Esophagus squamous epithelium (tissue), 5 donors: ENCODE measurements at regions not wholly inside any gene's neighbourhood (a gene's known extent, or its start where the extent isn't known, plus 50 kb on each side); places are given as distances from the start of the nearest gene placed in this dataset.

ENCODE experiments used
- DNase-seq: peaks from one replicate; lab custom pipeline; 2025; lab: John Stamatoyannopoulos, UW
- H3K27ac ChIP-seq, 4 donors: fragments of 200-600 bp; sonication (generic); one replicate each; pipeline ENCODE4 v1.5.1; 2016 to 2019; ENCODE audit warnings: mild to moderate bottlenecking in 1 of 4
- H3K27me3 ChIP-seq, 4 donors: fragments of 200-600 bp; sonication (generic); 1 replicate in 3 of 4; 2 replicates in 1 of 4; pipeline versions ENCODE4 v1.5.1 to v1.6.0; 2017 to 2021; ENCODE audit warnings: antibody characterized with exemption in 1 of 4
- H3K36me3 ChIP-seq, 3 donors: fragments of 200-600 bp; sonication (generic); one replicate each; pipeline ENCODE4 v1.5.1; 2016 to 2019
- H3K4me1 ChIP-seq, 3 donors: fragments of 200-600 bp; sonication (generic); one replicate each; pipeline ENCODE4 v1.5.1; 2017 to 2019
- H3K4me3 ChIP-seq, 4 donors: fragments of 200-600 bp; sonication (generic); 1 replicate in 3 of 4; 2 replicates in 1 of 4; pipeline ENCODE4 v1.5.1; 2016 to 2019; ENCODE audit warnings: mild to moderate bottlenecking in 2 of 4, moderate library complexity in 1 of 4
- H3K9me3 ChIP-seq, 3 donors: fragments of 200-600 bp; sonication (generic); one replicate each; pipeline ENCODE4 v1.5.1; 2016 to 2019
- POLR2A ChIP-seq, 4 donors: fragments of 450-650 bp; IDR thresholded peaks; one replicate each; pipeline ENCODE4 v1.6.1; 2017; ENCODE audit warnings: antibody characterized with exemption in 4 of 4, mild to moderate bottlenecking in 4 of 4, moderate library complexity in 3 of 4
- WGBS, 2 donors: methylation state at CpG; one replicate each; pipeline ENCODE4 v1.1.5; 2018; 5-methylcytosine and 5-hydroxymethylcytosine counted together
- intact Hi-C: fragments of 100-400 bp; cut with DNase I; formaldehyde crosslinking; loops from one replicate; pipeline ENCODE4 v1.15.0; 2022
- TF ChIP-seq, protein P1 (sequence below), 6 experiments: fragments of 450-650 bp in 4 of 6; fragments of 200-600 bp in 2 of 6; sonication (generic) in 2 of 6; IDR thresholded peaks; one replicate each; pipeline ENCODE4 v1.5.1; 2016 to 2019; ENCODE audit warnings: antibody characterized with exemption in 6 of 6, mild to moderate bottlenecking in 4 of 6, moderate library complexity in 4 of 6
- donor health status: DM: yes; HTN: yes; CAD: no.

DNA sequence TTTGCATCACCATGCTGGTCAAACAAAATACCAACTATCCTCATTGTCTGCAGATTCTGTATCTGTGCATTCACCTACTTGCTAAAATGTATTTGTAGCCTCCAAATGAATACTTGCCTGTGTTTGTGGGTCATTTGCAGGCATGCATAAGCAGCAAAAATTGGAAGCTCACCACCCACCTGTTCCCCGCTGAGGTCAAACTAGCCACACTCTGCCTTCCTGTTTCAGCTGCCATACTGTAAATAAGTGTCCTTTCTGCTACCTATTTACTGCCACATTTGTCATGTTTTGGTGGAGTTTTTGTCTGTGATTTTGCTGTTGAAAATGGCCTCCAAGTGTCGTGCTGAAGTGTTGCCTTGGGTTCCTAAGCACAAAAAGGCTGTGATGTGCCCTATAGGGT is 50.0 kb upstream of the ACMSD start:
- no peaks in the 10 kb centered on the region for H3K9me3 ChIP-seq
- H3K27ac ChIP-seq, result no peak overlapping the region
- no peaks in the 10 kb centered on the region for H3K4me1 ChIP-seq
- intact Hi-C loops, result no loop called here
- H3K4me3 ChIP-seq, result no peak overlapping the region
- DNase-seq, result no peak
- TF ChIP-seq, protein P1, sequence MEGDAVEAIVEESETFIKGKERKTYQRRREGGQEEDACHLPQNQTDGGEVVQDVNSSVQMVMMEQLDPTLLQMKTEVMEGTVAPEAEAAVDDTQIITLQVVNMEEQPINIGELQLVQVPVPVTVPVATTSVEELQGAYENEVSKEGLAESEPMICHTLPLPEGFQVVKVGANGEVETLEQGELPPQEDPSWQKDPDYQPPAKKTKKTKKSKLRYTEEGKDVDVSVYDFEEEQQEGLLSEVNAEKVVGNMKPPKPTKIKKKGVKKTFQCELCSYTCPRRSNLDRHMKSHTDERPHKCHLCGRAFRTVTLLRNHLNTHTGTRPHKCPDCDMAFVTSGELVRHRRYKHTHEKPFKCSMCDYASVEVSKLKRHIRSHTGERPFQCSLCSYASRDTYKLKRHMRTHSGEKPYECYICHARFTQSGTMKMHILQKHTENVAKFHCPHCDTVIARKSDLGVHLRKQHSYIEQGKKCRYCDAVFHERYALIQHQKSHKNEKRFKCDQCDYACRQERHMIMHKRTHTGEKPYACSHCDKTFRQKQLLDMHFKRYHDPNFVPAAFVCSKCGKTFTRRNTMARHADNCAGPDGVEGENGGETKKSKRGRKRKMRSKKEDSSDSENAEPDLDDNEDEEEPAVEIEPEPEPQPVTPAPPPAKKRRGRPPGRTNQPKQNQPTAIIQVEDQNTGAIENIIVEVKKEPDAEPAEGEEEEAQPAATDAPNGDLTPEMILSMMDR (IDR thresholded peaks at IDR 0.05), result no peak
- no peak for TF ChIP-seq POLR2A (IDR thresholded peaks at IDR 0.05)
- no peaks in the 10 kb centered on the region for H3K36me3 ChIP-seq
- H3K27me3 ChIP-seq, result no peaks in the 10 kb centered on the region
- WGBS, 2 donors, result 58 to 67% methylated on average over 2 of the region's 2 CpGs
